ENCODE measurements at regions not wholly inside any gene's neighbourhood (a gene's known extent, or its start where the extent isn't known, plus 50 kb on each side); places are given as distances from the start of the nearest gene placed in this dataset.
"Not testable (repeated sequence)": the region's sequence is repeated elsewhere in the genome, so short reads cannot be mapped to it uniquely, and the experiment has no call there.

DNA sequence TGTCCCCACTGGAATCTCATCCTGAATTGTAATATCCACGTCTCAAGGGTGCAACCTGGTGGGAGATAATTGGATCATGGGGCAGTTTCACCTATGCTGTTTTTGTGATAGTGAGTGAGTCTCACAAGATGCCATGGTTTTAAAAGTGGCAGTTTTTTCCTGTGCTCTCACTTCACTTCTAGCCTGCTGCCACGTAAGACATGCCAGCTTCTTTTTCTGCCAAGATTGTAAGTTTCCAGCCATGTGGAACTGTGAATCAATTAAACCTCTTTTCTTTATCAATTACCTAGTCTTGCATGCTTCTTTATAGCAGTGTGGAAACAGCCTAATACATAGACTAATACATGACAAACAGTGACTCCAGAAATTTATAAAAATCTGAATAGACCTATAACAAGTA is 1131.8 kb downstream of the PCDH7 start:
- no peak for DNase-seq

DNA sequence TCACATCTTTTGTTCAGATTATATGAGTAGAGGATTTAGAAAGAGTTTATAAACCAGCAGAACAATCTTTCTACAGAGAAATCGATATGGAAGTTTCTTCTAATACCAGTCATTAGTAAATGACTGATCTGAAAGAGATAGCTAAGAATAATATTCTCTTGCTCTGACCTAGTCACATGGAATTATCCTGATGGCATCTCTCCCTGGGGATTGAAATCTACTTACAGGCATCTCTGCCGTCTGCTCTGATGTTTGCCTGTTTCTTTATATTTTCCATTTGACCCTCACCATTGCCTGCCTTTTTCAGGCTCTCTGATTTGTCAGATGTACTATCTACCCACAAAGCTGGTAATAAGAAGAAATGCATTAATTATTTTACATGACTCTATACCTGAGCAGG is 1157.3 kb downstream of the PCDH7 start:
- no peak for DNase-seq

DNA sequence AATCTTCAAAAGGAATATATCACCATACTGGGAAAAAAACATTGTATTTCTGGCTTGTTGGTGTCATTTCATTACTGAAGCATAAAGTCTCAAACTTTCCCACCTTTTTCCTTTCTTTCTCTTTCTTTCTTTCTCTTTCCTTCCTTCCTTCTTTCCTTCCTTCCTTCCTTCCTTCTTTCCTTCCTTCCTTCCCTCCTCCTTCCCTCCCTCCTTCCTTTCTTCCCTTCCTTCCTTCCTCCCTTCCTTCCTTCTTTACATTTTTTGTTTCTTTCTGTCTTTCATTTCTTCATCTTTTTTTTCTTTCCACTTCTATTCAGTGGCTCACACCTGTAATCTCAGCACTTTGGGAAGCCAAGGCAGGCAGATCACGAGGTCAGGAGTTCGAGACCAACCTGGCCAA is 1160.7 kb downstream of the PCDH7 start:
- DNase-seq = not testable (repeated sequence)

DNA sequence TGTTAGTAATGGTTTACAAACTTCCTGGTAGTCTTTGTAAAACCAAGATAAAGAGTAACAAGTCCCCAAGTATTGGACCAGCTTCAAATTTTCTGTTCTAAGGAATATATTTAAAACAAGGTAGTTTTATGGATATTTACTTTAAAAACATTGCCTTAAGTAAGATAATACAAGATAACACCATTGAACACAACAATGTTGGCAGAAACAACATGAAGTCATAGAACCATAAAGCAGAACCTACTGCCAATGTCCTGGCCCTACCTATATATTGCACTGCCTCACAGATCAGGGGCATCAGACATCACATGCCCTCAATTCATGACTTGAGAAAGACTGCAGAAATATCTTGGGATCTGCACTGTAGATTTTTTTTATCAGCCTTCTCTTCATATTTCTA is 1176.2 kb downstream of the PCDH7 start:
- no peak for DNase-seq

DNA sequence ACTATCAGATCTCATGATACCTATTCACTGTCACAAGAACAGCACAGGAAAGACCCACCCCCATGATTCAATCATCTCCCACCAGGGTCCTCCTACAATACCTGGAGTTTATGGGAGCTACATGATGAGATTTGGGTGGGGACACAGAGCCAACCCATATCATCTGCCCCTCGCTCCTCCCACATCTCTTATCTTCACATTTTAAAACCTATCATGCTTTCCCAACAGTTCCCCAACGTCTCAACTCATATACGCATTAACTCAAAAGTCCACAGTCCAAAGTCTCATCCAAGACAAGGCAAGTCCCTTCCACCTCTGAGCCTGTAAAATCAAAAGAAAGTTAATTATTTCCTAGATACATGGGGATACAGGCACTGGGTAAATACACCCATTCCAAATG is 1185.2 kb downstream of the PCDH7 start:
- no peak for DNase-seq

DNA sequence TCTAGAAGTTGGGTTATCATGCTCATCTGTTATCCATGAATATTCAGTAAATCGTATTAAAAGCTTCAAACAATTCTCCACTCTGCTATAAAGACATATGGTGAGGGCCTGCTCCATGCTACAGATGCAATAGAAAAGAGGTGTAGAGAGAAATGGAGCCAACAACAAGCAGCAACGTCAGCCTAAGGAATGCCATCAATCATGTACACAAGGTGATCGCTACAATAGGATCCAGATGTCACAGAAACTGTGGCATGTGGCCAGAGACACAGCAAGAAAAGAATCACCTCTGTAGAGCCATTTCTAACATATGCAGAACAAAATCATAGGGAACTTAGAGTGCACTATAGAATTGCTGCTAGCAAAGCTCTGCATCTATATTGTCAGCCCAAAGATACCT is 1188.1 kb downstream of the PCDH7 start:
- no peak for DNase-seq

DNA sequence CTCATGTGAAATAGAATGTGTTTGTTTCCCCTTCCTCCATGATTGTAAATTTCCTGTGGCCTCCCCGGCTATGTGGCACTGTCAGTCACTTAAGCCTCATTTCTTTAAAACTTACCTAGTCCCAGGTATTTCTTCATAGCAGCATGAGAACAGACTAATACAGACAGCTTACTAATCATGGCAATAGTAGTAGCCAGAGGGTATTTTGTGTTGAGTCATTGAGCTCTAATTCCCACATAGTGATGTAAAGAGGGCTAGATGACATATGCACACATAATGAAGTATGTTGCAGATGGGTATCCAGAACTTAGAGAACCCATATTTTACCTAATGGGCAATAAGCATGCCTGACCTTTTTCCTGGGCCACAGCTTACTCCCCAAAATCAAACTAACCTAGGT is 1197.2 kb downstream of the PCDH7 start:
- no peak for DNase-seq

DNA sequence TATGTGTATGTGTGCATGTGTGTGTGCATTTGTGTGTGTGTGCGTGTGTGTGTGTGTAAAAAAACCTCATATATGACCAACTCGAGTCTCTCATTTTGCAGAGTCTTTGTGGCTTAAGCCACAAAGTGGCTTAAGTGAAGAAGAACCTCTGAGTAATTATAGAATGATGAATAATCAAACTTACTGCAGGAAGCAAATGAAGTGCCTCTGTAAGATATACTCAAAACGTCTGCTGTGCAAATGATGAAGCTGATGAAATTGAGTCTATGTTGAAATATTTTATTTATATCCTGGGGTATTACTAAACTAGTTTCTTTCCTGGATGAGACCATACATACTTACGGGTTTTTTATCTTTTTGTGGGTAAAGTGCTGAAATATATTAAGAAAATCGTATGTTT is 1198.7 kb downstream of the PCDH7 start:
- DNase-seq = no peak

DNA sequence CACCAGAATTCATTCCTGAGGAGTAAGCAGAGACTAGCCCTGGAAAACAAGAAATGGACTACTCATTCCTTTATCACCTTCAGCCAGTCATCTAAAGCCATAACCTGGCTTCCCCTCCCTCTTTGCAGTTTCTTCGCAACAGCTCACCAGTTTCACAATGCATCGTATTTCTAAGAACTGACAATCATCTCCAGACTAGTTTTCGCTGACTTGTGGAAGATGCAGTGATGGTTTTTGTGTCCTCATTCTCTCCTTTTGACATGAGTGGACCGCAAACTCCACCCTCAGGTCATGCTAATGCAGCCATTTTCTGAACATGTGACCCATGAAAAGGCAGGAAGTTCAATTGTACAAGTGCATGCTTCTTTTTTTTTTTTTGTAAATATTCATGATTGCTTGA is 1203.5 kb downstream of the PCDH7 start:
- no peak for DNase-seq

DNA sequence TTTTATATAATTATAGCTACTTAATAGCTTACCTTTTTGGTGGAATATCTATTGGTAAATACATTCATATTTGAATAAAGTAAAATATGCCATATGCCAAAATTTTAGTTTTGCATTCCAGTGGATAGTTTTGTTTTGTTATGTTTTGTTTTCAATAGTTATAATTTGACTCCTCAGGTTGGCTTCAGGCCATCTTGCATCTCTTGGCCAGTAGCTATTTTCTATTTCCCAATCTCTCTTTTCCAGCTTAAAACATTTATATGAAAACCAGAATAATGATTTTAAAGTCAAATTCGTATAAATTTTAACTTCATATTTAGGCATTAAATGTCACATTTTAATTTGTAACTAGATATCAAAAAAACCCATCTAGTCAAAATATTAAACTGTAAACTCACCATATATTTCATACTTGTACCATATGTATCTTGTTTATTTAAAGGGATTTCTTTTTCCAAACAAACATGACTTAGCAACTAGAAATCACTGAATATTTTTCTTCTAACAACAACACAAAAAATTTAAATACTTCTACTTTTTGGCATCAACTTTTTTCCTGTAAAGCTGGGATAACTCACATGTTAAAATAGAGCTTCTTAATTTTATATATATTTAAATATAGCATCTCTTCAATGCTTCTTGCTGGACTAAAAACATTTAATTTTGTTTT is 1209.6 kb downstream of the PCDH7 start:
- DNase-seq = no peak

DNA sequence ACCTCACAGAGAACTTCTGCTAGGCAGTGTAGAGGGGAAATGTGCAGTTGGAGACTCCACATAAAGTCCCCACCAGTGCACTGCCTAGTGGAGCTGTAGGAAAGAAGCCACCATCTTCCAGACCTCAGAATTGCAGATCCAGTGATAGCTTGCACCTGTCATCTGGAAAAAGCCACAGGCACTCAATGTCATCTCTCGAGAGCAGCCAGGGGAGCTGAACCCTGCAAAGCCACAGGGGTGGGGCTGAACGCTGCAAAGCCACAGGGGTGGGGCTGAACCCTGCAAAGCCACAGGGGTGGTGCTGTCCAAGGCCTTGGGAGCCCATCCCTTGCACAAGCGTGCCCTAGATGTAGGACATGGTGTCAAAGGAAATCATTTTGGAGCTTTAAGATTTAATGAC is 1226.3 kb downstream of the PCDH7 start:
- no peak for DNase-seq

DNA sequence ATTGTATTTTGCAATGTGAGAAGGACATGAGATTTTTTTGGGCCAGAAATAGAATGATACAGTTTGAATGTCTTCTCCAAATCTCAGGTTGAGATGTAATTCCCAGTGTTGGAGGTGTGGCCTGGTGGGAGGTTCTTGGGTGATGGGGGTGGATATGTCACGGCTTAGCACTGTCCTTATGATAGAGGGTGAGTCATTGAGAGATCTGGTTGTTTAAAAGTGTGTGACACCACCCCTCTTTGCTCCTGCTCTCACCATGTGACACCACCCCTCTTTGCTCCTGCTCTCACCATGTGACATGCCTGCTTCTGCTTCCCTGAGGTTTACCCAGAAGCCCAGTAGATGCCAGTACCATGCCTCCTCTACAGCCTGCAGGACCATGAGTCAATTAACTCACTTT is 1226.9 kb downstream of the PCDH7 start:
- DNase-seq = no peak

DNA sequence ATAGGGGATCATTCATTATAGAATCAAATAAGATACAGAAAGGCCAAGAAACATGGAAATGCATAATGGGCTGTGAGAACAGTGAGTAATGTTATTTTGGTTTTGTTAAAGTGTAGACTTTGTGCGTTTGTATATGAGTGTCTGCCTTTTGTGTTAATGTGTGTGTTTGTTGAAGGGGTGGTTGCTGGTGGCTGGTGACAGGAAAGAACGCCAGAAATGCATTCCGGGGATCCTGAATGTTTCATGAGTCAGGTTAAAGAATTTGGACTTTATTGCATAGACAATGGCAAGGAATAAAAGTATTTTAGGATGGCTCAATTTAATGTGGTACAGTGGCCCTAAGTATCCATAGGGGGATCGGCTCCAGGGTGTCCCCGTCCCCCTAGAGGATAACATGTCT is 1228.9 kb downstream of the PCDH7 start:
- DNase-seq = no peak

DNA sequence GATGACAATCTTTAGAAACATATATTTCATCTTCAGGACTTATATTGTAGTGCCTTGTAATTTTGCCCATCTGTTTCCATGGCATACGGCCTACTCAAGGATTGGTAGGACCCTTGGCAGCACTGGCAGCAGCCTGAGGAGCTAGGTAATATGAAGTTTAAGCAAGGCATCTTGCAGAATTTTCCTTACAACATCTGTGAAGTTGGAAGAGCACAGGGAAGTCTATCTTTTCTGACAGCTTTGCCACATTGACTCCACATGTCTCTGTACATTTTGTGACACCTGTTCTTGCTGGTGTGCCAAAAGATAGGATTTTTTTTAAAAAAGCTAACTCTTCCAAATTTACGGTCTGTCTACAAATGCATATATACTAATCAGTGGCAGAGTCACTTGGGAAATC is 1235.2 kb downstream of the PCDH7 start:
- DNase-seq = no peak

DNA sequence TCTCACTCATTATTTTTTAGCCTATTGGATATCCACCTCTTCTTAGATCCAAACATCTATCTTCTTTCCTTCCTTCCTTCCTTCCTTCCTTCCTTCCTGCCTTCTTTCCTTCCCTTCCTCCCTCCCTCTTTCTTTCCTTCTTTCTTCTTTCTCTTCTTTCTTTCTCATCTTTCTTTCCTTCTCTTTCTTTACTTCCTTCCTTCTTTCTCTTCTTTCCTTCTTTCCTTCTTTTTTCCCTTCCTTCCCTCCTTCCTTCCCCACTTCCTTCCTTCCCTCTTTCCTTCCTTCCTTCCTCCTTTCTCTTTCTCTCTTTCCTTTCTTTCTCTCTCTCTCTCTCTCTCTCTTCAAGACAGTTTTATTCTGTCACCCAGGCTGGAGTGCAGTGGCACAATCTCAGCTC is 1239.8 kb downstream of the PCDH7 start:
- no peak for DNase-seq

DNA sequence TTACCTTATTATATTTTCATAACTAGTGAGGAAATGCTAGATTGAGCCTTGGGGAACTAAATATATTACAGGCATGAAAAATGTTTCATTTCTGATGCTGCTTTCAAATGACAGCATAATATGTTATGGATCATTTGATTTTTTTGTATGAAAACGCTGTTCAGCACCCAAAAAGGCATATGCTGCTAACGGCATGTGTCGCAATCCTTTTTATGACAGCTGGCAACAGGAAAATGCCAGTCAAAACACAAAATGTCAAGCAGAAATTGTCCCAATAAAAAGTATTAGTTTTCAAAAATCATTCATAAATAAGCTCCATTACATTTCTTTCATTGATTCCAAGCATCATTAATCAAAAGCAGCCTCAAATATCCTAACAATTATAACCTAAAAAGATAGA is 1244.5 kb downstream of the PCDH7 start:
- DNase-seq = no peak

DNA sequence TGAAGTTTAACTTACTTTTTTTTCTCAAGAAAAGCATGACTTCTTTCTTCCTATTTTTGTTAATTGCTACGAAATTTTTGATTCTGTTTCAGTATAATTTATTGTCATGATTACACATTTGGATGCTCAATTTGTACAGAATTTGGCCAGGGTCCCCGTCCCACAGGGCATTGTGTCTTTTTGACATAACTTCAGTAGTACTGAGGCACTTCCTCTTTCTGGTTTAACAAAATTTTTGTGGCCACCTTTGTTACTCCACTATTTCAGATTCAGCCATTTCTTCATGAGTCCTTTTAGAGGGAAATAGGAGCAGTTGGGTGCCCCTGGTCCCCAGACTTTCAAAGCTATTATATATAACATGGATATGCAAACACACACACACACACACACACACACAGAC is 1248.7 kb downstream of the PCDH7 start:
- DNase-seq = no peak

DNA sequence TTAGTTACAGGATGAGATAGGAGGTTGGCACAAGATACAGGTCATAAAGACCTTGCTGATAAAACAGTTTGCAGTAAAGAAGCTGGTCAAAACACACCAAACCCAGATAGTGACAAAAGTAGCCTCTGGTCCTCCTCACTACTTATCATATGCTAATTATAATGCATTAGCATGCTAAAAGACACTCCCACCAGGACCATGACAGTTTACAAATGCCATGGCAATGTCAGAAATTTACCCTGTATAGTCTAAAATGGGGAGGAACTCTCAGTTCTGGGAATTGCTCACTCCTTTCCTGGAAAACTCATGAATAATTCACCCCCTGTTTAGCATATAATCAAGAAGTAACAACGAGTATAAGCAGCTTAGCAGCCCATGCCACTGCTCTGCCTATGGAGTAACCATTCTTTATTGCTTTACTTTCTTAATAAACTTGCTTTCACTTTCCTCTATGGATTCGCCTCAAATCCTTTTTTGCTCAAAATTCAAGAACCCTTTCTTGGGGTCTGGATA is 1254.4 kb downstream of the PCDH7 start:
- no peak for DNase-seq

DNA sequence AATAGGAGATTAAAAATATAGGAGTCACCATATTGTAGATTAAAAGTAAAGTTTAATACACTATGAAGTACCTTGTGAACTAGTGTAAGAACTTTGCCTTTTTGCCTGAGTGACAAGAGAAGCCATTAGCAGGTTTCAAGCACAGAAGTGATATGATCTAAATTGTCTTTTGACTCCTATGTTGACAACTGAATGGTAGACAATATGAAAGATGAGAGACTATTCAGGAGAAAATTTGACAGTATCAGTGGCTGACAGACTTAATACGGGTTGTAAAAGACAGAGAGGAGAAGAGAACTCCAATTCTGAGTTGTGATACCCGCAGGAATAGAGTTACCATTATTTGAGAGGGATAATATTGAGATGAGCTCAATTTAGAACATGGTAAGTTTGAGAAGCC is 1259.8 kb downstream of the PCDH7 start:
- DNase-seq = no peak

DNA sequence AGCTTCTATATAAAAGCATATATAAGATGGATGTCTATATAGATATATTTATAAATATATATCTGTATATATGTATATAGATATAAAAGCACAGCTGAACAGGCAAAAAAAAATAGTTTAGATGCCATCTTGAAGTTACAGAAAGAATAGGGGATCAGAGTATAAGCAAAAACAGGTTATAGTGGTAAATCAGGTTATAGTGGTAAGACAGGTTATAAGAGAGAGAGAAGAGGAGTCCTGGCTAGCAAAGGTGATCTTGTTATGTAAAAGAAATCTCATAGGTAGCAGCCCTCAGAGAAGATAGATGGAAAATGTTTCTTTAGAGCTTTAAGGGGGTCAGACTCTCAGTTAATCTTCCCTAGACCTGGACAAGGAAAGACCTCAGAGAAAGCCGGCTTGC is 1263.1 kb downstream of the PCDH7 start:
- no peak for DNase-seq

DNA sequence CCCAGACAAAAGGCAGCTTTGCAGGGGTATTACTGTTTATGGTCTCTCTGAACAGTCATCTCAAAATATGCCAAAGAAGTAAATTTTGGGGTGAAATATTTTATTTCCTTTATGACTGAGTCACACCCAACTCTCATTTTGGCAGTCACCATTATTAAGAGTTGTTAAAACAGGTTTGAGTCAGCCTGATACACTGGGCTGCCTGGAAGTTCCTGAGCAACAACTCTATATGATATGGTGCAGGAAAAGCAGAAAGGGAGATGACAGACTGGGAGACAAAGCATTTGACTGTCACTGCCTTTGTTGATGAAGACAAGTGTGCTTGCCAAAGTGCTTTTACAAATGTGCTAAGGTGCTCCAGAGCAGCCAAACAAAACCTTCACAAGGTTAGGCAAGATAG is 1263.5 kb downstream of the PCDH7 start:
- DNase-seq = no peak

DNA sequence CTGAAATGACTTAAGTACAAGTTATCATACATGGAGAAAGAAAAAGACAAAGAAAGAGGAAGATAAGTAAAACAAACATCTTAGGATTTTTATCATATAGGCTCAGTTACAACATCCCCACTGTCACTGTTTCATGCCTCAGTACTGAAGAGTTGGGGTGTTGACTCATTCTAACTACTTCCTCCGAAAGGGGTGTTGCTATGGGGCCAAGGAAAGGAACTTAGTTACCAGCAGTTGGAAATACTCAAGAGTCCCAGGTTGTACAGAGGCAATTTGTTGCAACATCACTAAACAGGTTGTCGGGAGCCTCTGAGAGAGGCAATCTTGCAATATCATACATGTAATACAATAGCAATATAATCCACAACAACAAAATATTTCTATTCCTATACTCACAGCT is 1264.7 kb downstream of the PCDH7 start:
- DNase-seq = no peak

DNA sequence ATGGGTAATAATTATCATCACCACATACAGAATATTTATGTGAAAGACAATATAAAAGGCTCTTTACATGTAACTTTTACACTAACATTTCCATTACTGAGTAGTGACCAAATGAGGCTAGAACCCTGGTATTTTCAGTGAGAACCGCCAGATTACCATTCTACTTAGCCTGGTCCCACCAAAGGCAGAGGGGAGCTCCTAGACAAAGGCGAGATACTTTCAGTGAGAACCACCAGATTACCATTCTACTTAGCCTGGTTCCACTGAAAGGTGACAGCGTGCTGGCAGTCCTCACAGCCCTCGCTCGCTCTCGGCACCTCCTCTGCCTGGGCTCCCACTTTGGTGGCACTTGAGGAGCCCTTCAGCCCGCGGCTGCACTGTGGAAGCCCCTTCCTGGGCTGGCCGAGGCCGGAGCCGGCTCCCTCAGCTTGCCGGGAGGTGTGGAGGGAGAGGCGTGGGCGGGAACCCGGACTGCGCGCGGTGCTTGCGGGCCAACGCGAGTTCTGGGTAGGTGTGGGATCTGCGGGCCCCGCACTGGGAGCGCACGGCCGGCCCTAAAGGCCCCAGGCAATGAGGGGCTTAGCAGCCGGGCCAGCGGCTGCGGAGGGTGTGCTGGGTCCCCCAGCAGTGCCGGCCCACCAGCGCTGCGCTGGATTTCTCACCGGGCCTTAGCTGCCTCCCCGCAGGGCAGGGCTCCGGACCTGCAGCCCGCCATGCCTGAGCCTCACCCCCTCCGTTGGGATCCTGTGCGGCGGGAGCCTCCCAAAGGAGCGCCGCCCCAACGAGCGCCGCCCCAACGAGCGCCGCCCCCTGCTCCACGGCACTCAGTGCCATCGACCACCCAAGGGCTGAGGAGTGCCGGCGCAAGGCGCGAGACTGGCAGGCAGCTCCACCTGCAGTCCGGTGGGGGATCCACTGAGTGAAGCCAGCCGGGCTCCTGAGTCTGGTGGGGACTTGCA is 1276.1 kb downstream of the PCDH7 start:
- DNase-seq = no peak

DNA sequence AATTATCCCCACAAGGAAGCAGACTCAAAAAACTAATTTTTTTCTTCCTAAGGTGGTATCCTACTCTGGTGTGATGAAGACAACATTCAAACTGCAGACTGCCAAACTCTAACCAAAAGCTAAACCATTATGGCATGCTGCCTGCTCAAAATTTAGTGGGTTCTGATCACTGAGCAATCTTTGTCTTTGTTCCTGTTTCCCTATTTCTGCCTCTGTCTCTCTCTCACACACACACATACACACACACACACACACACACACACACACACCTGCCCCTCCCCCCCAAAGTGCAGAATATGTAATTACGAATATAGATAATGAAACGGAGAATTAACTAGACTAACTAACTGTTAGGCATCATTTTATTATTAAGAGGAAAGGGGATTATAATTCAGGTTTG is 1278.6 kb downstream of the PCDH7 start:
- DNase-seq = no peak

Measured in NCI-H774 (cell line).